ENCODE measurements at regions not wholly inside any gene's neighbourhood (a gene's known extent, or its start where the extent isn't known, plus 50 kb on each side); places are given as distances from the start of the nearest gene placed in this dataset.

DNA sequence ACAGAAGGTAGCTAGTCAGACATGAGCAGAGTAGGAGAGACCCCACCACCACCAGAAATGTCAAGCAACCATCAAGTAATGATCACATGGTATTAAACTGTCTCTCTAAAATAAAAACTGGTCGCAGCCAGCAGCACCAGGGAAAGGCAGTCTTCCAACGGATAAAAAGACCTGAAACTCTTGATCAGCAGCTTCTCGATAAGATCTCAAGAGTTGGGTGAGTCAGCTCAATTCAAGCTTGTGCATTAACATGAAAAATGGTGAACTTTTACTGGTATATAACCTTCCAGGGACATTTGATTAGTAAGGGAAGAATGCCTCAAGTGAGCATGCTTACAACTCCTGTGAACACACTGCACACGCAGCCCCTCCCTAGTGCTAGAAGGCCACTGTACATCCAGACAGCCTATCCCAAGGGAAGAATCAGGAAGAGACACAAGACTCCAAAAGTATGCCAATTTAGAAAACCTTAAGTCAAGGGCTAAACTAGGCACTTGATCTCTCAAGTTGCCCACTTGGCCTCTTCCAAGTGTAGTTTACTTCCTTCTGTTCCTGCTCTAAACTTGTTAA, 270.0 kb upstream of the GNPDA2 start:
- TF ChIP-seq, protein P1, sequence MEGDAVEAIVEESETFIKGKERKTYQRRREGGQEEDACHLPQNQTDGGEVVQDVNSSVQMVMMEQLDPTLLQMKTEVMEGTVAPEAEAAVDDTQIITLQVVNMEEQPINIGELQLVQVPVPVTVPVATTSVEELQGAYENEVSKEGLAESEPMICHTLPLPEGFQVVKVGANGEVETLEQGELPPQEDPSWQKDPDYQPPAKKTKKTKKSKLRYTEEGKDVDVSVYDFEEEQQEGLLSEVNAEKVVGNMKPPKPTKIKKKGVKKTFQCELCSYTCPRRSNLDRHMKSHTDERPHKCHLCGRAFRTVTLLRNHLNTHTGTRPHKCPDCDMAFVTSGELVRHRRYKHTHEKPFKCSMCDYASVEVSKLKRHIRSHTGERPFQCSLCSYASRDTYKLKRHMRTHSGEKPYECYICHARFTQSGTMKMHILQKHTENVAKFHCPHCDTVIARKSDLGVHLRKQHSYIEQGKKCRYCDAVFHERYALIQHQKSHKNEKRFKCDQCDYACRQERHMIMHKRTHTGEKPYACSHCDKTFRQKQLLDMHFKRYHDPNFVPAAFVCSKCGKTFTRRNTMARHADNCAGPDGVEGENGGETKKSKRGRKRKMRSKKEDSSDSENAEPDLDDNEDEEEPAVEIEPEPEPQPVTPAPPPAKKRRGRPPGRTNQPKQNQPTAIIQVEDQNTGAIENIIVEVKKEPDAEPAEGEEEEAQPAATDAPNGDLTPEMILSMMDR (IDR thresholded peaks at IDR 0.05) = no peak
- TF ChIP-seq POLR2A (IDR thresholded peaks at IDR 0.05) = no peak
- intact Hi-C loops (cut with DNase I) = no loop called here
- H3K27ac ChIP-seq = no peak overlapping the region
- ATAC-seq = no peak
- no peak overlapping the region for H3K4me3 ChIP-seq
- DNase-seq = no peak
- 61% methylated on average over 3 of the region's 4 CpGs for WGBS (ENCODE audit: insufficient coverage, low coverage, low lambda C conversion rate, missing lambda C conversion rate)
- H3K9me3 ChIP-seq = no peaks in the 10 kb centered on the region
- no peaks in the 10 kb centered on the region for H3K27me3 ChIP-seq
- H3K36me3 ChIP-seq = no peaks in the 10 kb centered on the region
- H3K4me1 ChIP-seq = no peaks in the 10 kb centered on the region

DNA sequence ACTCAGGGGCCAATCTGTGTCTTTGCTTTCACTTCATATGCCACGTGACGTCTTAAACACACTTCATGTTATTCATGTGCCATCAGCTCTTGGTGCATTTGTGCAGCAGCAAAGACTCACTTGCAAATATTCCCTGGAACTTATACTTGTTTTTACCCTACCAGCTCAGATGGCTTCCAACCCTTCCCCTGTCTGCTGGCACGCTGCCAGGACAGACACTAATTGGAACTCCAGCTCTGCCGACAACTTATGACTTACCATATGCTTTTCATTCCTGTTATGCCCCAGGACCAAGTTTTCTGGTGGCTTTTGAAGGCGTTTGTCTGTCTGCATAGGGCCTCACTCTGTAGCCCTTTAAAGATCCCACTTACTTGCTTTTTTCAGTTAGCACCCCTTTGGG, 261.7 kb upstream of the GNPDA2 start:
- Histone ChIP-seq H3K4me3 (no peak overlapping the region), H3K9me3 (no peaks in the 10 kb centered on the region), H3K36me3 (no peaks in the 10 kb centered on the region), H3K27ac (no peak overlapping the region), H3K27me3 (no peaks in the 10 kb centered on the region), H3K4me1 (no peaks in the 10 kb centered on the region)
- WGBS (ENCODE audit: insufficient coverage, low coverage, low lambda C conversion rate, missing lambda C conversion rate) = 42% methylated on average over 5 of the region's 5 CpGs
- intact Hi-C loops (cut with DNase I) = no loop called here
- TF ChIP-seq, protein P1 (IDR thresholded peaks at IDR 0.05) = no peak
- TF ChIP-seq POLR2A (IDR thresholded peaks at IDR 0.05) = no peak
- DNase-seq (no peak), ATAC-seq (no peak)

DNA sequence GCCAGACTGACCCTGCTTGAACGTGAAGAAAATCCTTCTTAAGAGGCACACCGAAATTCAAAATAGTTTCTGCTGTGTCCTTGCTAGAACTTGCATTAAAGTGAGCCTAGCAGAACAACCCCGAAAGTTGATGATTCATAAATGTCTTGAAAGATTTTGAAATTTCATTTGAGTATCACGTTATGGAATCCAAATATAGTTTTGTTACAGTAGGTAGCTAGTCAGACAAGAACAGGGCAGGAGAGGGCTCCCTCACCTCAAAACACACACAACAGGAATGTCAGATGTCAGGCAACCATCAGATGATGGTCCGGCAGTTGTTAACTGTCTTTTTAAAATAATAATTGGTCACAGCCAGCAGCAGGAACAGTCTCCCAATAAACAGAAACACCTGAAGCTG, 259.6 kb upstream of the GNPDA2 start:
- ATAC-seq = no peak

DNA sequence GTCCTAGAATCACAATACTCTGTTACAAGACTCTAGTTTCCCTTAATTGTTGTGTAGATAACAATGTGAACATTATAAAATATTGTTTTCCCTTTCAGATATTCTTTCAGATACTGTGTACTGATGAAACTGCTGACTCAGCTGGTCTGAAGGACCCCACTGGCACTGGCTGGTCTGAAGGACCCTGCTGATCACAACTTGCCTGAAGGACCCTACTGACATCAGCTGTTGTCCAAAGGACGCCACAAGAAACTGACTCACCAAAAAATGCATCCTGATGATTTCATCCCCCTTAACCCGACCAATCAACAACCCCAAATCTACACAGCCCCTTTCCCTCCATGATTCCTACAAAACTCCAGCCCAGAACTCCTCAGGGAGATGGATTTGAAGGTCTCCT, 258.8 kb upstream of the GNPDA2 start:
- DNase-seq (no peak), ATAC-seq (no peak)
- no peaks in the 10 kb centered on the region for H3K36me3 ChIP-seq
- intact Hi-C loops (cut with DNase I) = no loop called here
- H3K4me1 ChIP-seq = no peaks in the 10 kb centered on the region
- H3K4me3 ChIP-seq = no peak overlapping the region
- TF ChIP-seq, protein P1 (IDR thresholded peaks at IDR 0.05) = no peak
- TF ChIP-seq POLR2A (IDR thresholded peaks at IDR 0.05) = no peak
- 0% methylated on average over 1 of the region's 2 CpGs for WGBS (ENCODE audit: insufficient coverage, low coverage, low lambda C conversion rate, missing lambda C conversion rate)
- H3K27ac ChIP-seq = no peak overlapping the region
- no peaks in the 10 kb centered on the region for H3K27me3 ChIP-seq
- no peaks in the 10 kb centered on the region for H3K9me3 ChIP-seq

More for the DNA sequence above, 259.6 kb upstream of the GNPDA2 start:
- no peaks in the 10 kb centered on the region for H3K36me3 ChIP-seq
- no peaks in the 10 kb centered on the region for H3K9me3 ChIP-seq
- TF ChIP-seq, protein P1 (IDR thresholded peaks at IDR 0.05) = no peak
- TF ChIP-seq POLR2A (IDR thresholded peaks at IDR 0.05) = no peak
- 55% methylated on average over 5 of the region's 5 CpGs for WGBS (ENCODE audit: insufficient coverage, low coverage, low lambda C conversion rate, missing lambda C conversion rate)
- no peaks in the 10 kb centered on the region for H3K4me1 ChIP-seq
- intact Hi-C loops (cut with DNase I) = no loop called here
- H3K27ac ChIP-seq = no peak overlapping the region
- no peaks in the 10 kb centered on the region for H3K27me3 ChIP-seq
- no peak overlapping the region for H3K4me3 ChIP-seq
- no peak for DNase-seq

DNA sequence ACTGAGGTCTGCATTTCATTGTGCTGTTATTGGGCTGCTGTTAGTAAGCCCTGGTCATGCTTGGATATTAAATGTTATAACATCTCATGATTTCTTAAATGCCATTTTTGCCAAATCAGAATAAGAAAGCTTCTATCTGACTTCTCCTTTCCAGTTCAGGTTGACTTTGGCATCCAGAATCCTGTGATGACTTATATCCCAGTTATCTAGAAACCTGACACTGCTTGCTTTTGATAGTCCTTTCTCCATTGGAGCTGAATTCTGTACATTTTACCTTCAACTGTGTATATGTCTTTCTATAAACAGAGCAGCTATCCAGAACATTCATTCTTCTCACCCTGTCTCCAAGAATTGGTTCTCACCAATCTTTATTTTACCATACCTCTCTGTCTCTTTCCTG, 257.7 kb upstream of the GNPDA2 start:
- no peak for DNase-seq
- intact Hi-C loops (cut with DNase I) = no loop called here
- Histone ChIP-seq H3K9me3 (no peaks in the 10 kb centered on the region), H3K36me3 (no peaks in the 10 kb centered on the region), H3K27ac (no peak overlapping the region), H3K4me1 (no peaks in the 10 kb centered on the region), H3K27me3 (no peaks in the 10 kb centered on the region), H3K4me3 (no peak overlapping the region)
- no peak for ATAC-seq
- TF ChIP-seq, protein P1 (IDR thresholded peaks at IDR 0.05) = no peak

Measured in right lobe of liver (tissue), 6 donors.